ENCODE measurements at regions not wholly inside any gene's neighbourhood (a gene's known extent, or its start where the extent isn't known, plus 50 kb on each side); places are given as distances from the start of the nearest gene placed in this dataset.

DNA sequence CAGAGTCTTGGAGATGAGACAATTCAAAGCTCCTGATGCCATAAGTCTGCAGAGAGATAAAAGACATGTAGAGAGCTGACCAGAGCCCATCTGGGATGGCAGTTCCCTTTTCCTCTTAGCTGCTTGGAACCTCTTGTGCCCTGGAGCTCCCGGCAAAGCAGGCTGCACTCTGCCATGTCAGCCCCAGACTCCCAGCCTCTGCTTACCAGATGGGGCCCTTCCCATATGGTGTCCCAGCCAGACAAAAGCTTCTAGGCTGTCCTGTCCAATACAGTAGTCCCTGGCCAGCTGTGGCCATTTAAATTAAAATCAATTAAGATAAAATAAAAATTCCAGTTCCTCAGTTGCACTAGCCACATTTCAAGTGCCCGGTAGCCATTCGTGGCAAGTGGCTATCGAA, 303.9 kb downstream of the TTC6 start:
- H3K27me3 ChIP-seq: no peaks in the 10 kb centered on the region
- H3K27ac ChIP-seq: no peak overlapping the region
- H3K9me3 ChIP-seq: no peaks in the 10 kb centered on the region
- no peak for ATAC-seq
- TF ChIP-seq CTCF (IDR thresholded peaks at IDR 0.05): no peak
- H3K36me3 ChIP-seq: no peaks in the 10 kb centered on the region
- H3K4me1 ChIP-seq: no peaks in the 10 kb centered on the region
- no peak for DNase-seq
- intact Hi-C loops (cut with DNase I): no loop called here
- no peak overlapping the region for H3K4me3 ChIP-seq

GRCh38 chr14:37900561-37900960, 305.1 kb downstream of the TTC6 start:
- intact Hi-C loops (cut with DNase I): no loop called here
- H3K36me3 ChIP-seq: no peaks in the 10 kb centered on the region
- H3K27me3 ChIP-seq: no peaks in the 10 kb centered on the region
- ATAC-seq: no peak
- H3K4me1 ChIP-seq: no peaks in the 10 kb centered on the region
- TF ChIP-seq CTCF (IDR thresholded peaks at IDR 0.05): no peak
- DNase-seq: no peak
- no peak overlapping the region for H3K27ac ChIP-seq
- no peaks in the 10 kb centered on the region for H3K9me3 ChIP-seq
- H3K4me3 ChIP-seq: no peak overlapping the region

DNA sequence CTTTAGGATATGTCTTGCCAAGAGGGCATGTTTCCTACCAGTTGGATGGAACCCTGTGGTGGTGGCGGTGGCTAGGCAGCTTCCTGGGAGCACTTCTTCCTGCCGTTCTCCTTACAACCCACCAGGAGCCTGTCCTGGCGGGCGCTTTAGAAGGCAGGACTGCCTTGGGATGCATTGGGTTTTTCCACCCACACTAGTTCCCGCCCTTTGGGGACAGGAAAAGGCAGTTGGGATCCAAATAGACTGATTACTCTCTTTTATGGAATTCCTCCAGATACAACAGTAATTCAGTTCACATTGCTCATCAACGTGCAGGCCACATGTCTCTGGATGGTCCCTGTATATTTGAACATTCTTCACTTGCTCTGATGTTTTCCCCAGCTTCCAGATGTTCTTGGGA, 305.7 kb upstream of the SSTR1 start:
- intact Hi-C loops (cut with DNase I): no loop called here
- H3K36me3 ChIP-seq: no peaks in the 10 kb centered on the region
- H3K4me3 ChIP-seq: no peak overlapping the region
- no peaks in the 10 kb centered on the region for H3K9me3 ChIP-seq
- DNase-seq: no peak
- H3K27ac ChIP-seq: no peak overlapping the region
- H3K4me1 ChIP-seq: no peaks in the 10 kb centered on the region
- no peaks in the 10 kb centered on the region for H3K27me3 ChIP-seq
- TF ChIP-seq CTCF (IDR thresholded peaks at IDR 0.05): no peak
- no peak for ATAC-seq

DNA sequence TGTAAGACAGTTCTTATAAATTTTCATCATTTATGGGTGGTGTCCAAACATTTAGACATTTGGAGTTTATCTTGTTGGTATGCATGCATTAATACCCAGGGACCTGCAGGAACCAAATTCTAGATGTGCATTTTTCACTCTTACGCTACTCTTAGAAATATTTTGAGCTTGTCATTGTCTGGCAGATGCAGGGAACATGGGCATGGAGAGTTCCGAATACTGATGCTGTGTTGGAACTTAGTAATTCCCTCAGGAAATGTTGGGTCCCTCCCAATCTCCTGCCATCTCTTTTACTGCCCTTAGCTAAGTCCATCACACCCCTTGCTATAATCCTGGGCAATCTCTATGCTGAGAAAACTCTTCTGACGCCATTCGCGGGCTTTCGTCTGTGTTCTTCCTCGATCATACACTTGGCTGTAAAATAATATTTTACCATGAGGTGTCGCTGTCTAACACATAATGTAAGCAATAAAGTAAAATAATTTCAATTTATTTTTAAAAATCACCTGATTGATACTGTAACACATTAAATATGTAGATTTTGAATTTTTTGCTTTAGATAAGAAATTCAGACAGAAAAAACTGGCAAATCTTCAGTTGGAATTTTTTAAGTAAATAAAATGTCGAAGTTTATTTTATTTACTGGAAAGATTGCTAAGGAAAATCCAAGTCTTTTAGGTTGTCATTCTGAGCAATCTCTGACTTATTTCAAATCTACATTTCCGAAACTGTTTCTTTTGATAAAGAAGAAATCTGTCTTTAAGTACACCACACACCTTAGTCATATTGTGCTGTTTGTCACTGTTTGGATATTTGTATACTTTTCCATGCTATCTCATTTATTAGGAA, 304.1 kb upstream of the SSTR1 start:
- DNase-seq: no peak
- Histone ChIP-seq H3K9me3 (no peaks in the 10 kb centered on the region), H3K27ac (no peak overlapping the region), H3K36me3 (no peaks in the 10 kb centered on the region), H3K4me1 (no peaks in the 10 kb centered on the region), H3K27me3 (no peaks in the 10 kb centered on the region), H3K4me3 (no peak overlapping the region)
- intact Hi-C loops (cut with DNase I): no loop called here
- peak; percentile 62 for TF ChIP-seq CTCF (IDR thresholded peaks at IDR 0.05)
- ATAC-seq: peak; percentile 45

GRCh38 chr14:37924622-37925021, 283.1 kb upstream of the SSTR1 start:
- intact Hi-C loops (cut with DNase I): no loop called here
- no peak for DNase-seq
- Histone ChIP-seq H3K36me3 (no peaks in the 10 kb centered on the region), H3K4me3 (no peak overlapping the region), H3K4me1 (no peaks in the 10 kb centered on the region), H3K27me3 (no peaks in the 10 kb centered on the region), H3K9me3 (no peaks in the 10 kb centered on the region), H3K27ac (no peak overlapping the region)
- no peak for TF ChIP-seq CTCF (IDR thresholded peaks at IDR 0.05)
- ATAC-seq: no peak

All from upper lobe of right lung (tissue), 1 donor.